Endothelial cell of umbilical vein (primary cell): ENCODE measurements at regions not wholly inside any gene's neighbourhood (a gene's known extent, or its start where the extent isn't known, plus 50 kb on each side); places are given as distances from the start of the nearest gene placed in this dataset.

ENCODE experiments used
- BruUV-seq: library from RNA; stranded (reverse); fragments of 400-500 nt; replicated peaks from 2 replicates; lab custom pipeline; 2021; lab: Mats Ljungman, UMichigan
- CTCF ChIA-PET: fragments of 300-600, 350-600 bp; sonication (Branson Sonifier 250); formaldehyde crosslinking; loops from one replicate; lab custom pipeline; 2021; ENCODE audit warnings: antibody characterized with exemption, inconsistent platforms; lab: Charles Lee
- POLR2A ChIA-PET: fragments of 300-600, 350-600 bp; sonication (Branson Sonifier 250); formaldehyde crosslinking; loops from one replicate; lab custom pipeline; 2021; ENCODE audit warnings: antibody characterized with exemption, inconsistent platforms; lab: Charles Lee
- DNase-seq: peaks from one replicate; pipeline ENCODE4 v3.0.0-alpha.2; 2011; ENCODE audit warnings: low read depth, low spot score
- FAIRE-seq: peaks from 2 replicates; lab custom pipeline; 2011; peaks lifted over from hg19 to GRCh38; lab: Jason Lieb, UNC
- H2AFZ ChIP-seq: 2 replicates; pipeline ENCODE4 v1.6.0; 2012; ENCODE audit warnings: low read depth, low read length, control low read depth, inconsistent platforms
- H3K27ac ChIP-seq: 2 replicates; pipeline ENCODE4 v1.5.1; 2011; ENCODE audit warnings: low read depth, mild to moderate bottlenecking, control low read depth, low read length, moderate library complexity; ENCODE audit not compliant: insufficient read depth
- H3K27me3 ChIP-seq, 2 experiments: 2 replicates each; pipeline versions ENCODE4 v1.6.0 to v1.6.1; 2011; ENCODE audit warnings: low read length in 2 of 2, mixed read lengths in 1 of 2; ENCODE audit not compliant: control insufficient read depth in 2 of 2, insufficient read depth in 2 of 2
- H3K36me3 ChIP-seq, 2 experiments: 2 replicates in 1 of 2; 3 replicates in 1 of 2; pipeline ENCODE4 v1.5.1; 2011; ENCODE audit warnings: low read length in 2 of 2, mild to moderate bottlenecking in 1 of 2, moderate library complexity in 1 of 2; ENCODE audit not compliant: control insufficient read depth in 2 of 2, insufficient read depth in 2 of 2; ENCODE audit errors: extremely low read depth in 1 of 2
- H3K4me1 ChIP-seq: 3 replicates; pipeline ENCODE4 v1.5.1; 2011; ENCODE audit warnings: mild to moderate bottlenecking, low read length; ENCODE audit not compliant: control insufficient read depth, insufficient read depth; ENCODE audit errors: extremely low read depth
- H3K4me2 ChIP-seq: 2 replicates; pipeline ENCODE4 v1.6.1; 2011; ENCODE audit warnings: low read length, control low read depth, mixed read lengths; ENCODE audit not compliant: insufficient read depth
- H3K4me3 ChIP-seq, 3 experiments: fragments of 200-600 bp in 1 of 3; sonication (generic), shearing (Covaris generic) in 1 of 3; replicated peaks in 1 of 3; 2 replicates each; pipeline ENCODE4 v1.5.1; 2011 to 2016; ENCODE audit warnings: control low read depth in 3 of 3, low read length in 3 of 3, mild to moderate bottlenecking in 2 of 3, inconsistent platforms in 1 of 3, low read depth in 1 of 3, moderate library complexity in 1 of 3; ENCODE audit not compliant: insufficient read depth in 1 of 3
- H3K79me2 ChIP-seq: 2 replicates; pipeline ENCODE4 v1.6.0; 2012; ENCODE audit warnings: low read length, inconsistent platforms; ENCODE audit not compliant: control insufficient read depth, insufficient read depth
- H3K9ac ChIP-seq: replicated peaks from 2 replicates; pipeline ENCODE3; 2011; ENCODE audit warnings: low read length, control low read depth; ENCODE audit not compliant: insufficient read depth; ENCODE audit errors: extremely low read depth
- H3K9me1 ChIP-seq: replicated peaks from 3 replicates; pipeline ENCODE4 v1.6.0; 2011; ENCODE audit warnings: mild to moderate bottlenecking, low read length; ENCODE audit not compliant: control insufficient read depth, insufficient read depth; ENCODE audit errors: extremely low read depth
- H3K9me3 ChIP-seq: replicated peaks from 2 replicates; pipeline ENCODE4 v1.5.1; 2012; ENCODE audit warnings: low read length, inconsistent platforms; ENCODE audit not compliant: control insufficient read depth, insufficient read depth
- H4K20me1 ChIP-seq: replicated peaks from 2 replicates; pipeline ENCODE3; 2011; ENCODE audit warnings: mild to moderate bottlenecking, low read length; ENCODE audit not compliant: control insufficient read depth, insufficient read depth; ENCODE audit errors: extremely low read depth
- FOS ChIP-seq: IDR thresholded peaks from 2 replicates; pipeline ENCODE4 v1.6.1; 2011; ENCODE audit warnings: mild to moderate bottlenecking, low read length, moderate library complexity, borderline replicate concordance; ENCODE audit not compliant: insufficient read depth
- GATA2 ChIP-seq: IDR thresholded peaks from 2 replicates; pipeline ENCODE4 v1.7.0; 2011; ENCODE audit warnings: low read depth, mild to moderate bottlenecking, moderate library complexity, mixed read lengths, low read length; ENCODE audit not compliant: insufficient read length, insufficient read depth
- JUN ChIP-seq: IDR thresholded peaks from 2 replicates; pipeline ENCODE4 v1.6.1; 2011; ENCODE audit warnings: borderline replicate concordance, low read depth; ENCODE audit not compliant: insufficient read length, insufficient read depth
- POLR2AphosphoS5 ChIP-seq: IDR thresholded peaks from 2 replicates; pipeline ENCODE4 v1.6.1; 2012; ENCODE audit warnings: low read depth, mild to moderate bottlenecking, control low read depth, low read length, moderate library complexity; ENCODE audit not compliant: insufficient read depth
- dilution Hi-C: fragments of 300-500 bp; cut with MboI; formaldehyde crosslinking; loops from one replicate; pipeline ENCODE4 v1.15.0; 2019; ENCODE audit warnings: low sequenced_read_pairs; ENCODE audit not compliant: extremely low pct_ligation_motif_present
- intact Hi-C: fragments of 100-400 bp; cut with micrococcal nuclease; formaldehyde crosslinking; loops from one replicate; pipeline ENCODE4 v1.10.0; 2022

DNA sequence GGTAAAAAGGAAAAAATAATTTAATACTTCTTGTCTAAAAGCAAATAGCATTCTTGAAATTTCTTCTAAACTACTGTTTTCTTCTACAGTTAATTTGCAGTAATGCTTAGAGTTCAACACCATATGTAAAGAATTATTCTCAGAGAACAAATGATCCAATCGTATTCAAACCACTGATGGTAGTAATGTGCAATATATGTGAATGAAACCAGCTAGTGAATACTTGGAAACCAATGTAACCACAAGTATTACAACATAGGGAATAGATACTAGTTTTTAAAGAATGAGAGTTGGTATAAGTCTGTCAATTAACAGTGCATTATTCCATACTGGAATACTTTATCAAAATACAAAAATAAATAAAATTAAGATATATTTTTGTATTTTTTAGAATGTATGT, 850.0 kb downstream of the DIPK2A start:
- POLR2A ChIA-PET = no interaction called here
- TF ChIP-seq POLR2AphosphoS5 (no peak), GATA2 (no peak)
- no peaks in the 10 kb centered on the region for H4K20me1 ChIP-seq
- no peak overlapping the region for H3K9ac ChIP-seq
- CTCF ChIA-PET = no interaction called here
- H3K4me3 ChIP-seq = no peak overlapping the region
- no peaks in the 10 kb centered on the region for H3K27me3 ChIP-seq
- H3K27ac ChIP-seq = no peak overlapping the region
- FAIRE-seq (no peak), DNase-seq (no peak)
- H3K79me2 ChIP-seq = no peaks in the 10 kb centered on the region
- H3K4me1 ChIP-seq = peaks cover 8% of the 10 kb centered on the region
- no peaks in the 10 kb centered on the region for H3K9me3 ChIP-seq
- no TSS peak for BruUV-seq
- H3K9me1 ChIP-seq = no peaks in the 10 kb centered on the region
- dilution Hi-C loops (no loop called here), intact Hi-C loops (no loop called here)
- H3K36me3 ChIP-seq = no peaks in the 10 kb centered on the region
- H2AFZ ChIP-seq = no peak overlapping the region
- H3K4me2 ChIP-seq = no peak overlapping the region

DNA sequence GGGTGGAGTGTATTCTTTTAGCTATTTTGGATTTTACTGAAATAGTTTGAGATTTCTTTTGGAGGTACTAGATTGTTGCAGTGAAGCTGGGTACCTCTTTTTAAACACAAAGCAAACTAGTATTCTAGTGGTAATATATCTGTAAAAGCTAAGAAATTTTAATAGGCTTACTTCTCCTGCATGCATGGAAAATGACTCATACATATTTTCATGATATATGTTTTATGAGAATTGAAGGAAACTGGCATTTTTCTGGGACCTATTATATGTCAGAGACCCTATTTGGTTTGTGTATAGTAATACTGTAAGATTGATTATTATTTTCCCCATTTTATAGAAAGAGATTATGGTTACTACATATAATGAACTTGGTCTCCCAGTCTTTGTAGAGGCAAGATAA, 851.0 kb downstream of the DIPK2A start:
- Histone ChIP-seq H3K79me2 (no peaks in the 10 kb centered on the region), H2AFZ (no peak overlapping the region), H3K27me3 (no peaks in the 10 kb centered on the region), H3K9ac (no peak overlapping the region), H3K27ac (no peak overlapping the region), H3K9me1 (no peaks in the 10 kb centered on the region), H3K4me1 (peaks cover 8% of the 10 kb centered on the region), H3K36me3 (no peaks in the 10 kb centered on the region), H4K20me1 (no peaks in the 10 kb centered on the region), H3K4me3 (no peak overlapping the region), H3K4me2 (peak overlapping the region; percentile 11), H3K9me3 (no peaks in the 10 kb centered on the region)
- intact Hi-C loops (no loop called here), dilution Hi-C loops (no loop called here)
- ChIA-PET POLR2A (no interaction called here), CTCF (no interaction called here)
- DNase-seq (peak; percentile 44), FAIRE-seq (no peak)
- no TSS peak for BruUV-seq
- peak; percentile 26 for TF ChIP-seq JUN
- no peak for TF ChIP-seq GATA2
- TF ChIP-seq FOS = peak; percentile 46
